Prostate gland (tissue), 2 donors: ENCODE measurements at regions not wholly inside any gene's neighbourhood (a gene's known extent, or its start where the extent isn't known, plus 50 kb on each side); places are given as distances from the start of the nearest gene placed in this dataset.

Experiments used
- POLR2A ChIP-seq: fragments of 450-650 bp; IDR thresholded peaks from one replicate; pipeline ENCODE4 v1.6.1; 2016; ENCODE audit warnings: antibody characterized with exemption, mild to moderate bottlenecking
- TF ChIP-seq, protein P1 (sequence below), 4 experiments: fragments of 200-600 bp in 2 of 4; fragments of 450-650 bp in 2 of 4; sonication (generic) in 2 of 4; IDR thresholded peaks; 1 replicate in 3 of 4; 2 replicates in 1 of 4; pipeline ENCODE4 v1.5.1; 2016 to 2019; ENCODE audit warnings: antibody characterized with exemption in 4 of 4, mild to moderate bottlenecking in 2 of 4, moderate library complexity in 2 of 4

DNA sequence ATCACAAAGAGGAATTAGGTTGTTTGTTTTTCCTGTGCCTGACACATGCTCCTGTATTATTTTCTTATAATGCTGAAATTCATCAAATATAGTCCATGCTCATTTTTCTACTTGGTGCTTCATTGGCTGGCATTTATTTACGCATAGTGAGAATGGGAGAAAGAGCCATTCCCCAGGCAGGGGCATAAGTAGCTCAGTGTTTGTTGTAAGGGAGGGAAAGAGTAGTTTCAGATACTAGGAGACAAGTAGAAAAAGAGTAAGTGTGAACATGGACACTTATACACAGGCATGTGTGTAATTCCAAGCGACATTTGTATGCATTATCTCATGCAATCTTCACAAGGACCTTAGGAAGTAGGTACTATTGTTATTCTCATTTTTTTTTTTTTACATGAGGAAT is 111.9 kb upstream of the UGP2 start:
- TF ChIP-seq, protein P1, sequence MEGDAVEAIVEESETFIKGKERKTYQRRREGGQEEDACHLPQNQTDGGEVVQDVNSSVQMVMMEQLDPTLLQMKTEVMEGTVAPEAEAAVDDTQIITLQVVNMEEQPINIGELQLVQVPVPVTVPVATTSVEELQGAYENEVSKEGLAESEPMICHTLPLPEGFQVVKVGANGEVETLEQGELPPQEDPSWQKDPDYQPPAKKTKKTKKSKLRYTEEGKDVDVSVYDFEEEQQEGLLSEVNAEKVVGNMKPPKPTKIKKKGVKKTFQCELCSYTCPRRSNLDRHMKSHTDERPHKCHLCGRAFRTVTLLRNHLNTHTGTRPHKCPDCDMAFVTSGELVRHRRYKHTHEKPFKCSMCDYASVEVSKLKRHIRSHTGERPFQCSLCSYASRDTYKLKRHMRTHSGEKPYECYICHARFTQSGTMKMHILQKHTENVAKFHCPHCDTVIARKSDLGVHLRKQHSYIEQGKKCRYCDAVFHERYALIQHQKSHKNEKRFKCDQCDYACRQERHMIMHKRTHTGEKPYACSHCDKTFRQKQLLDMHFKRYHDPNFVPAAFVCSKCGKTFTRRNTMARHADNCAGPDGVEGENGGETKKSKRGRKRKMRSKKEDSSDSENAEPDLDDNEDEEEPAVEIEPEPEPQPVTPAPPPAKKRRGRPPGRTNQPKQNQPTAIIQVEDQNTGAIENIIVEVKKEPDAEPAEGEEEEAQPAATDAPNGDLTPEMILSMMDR (IDR thresholded peaks at IDR 0.05), result no peak
- no peak for TF ChIP-seq POLR2A
